Activated naive CD4-positive, alpha-beta T cell treated with anti-CD3 and anti-CD28 coated beads, Interleukin-2, amount 50 U/mL, for 16 hours (primary cell): ENCODE measurements at regions not wholly inside any gene's neighbourhood (a gene's known extent, or its start where the extent isn't known, plus 50 kb on each side); places are given as distances from the start of the nearest gene placed in this dataset.

Experiments used
- DNase-seq: peaks from one replicate; pipeline ENCODE4 v3.0.0-alpha.2; 2020

GRCh38 chr11:24225501-24225900 is 271.4 kb upstream of the LUZP2 start:
- no peak for DNase-seq

DNA sequence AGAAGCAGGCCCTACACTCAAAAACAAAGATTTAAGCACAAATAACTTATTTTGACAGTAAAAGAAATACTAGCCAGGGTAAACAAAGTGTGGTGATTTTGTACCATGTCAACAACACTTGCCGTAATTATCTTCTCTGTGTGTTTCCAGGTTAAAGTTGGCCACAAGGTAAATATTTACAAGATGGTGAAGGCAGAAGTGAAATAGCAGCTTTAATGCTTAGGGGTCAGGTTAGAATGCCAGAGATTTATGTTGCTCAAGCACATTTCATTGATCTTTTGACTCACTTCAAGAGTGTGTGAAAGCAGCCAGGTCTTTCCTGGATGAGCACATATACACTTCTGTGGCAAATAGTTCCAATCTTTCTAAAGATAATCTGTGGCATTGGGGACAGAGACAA is 270.2 kb upstream of the LUZP2 start:
- no peak for DNase-seq

GRCh38 chr11:24233041-24233440 is 263.8 kb upstream of the LUZP2 start:
- DNase-seq, result no peak

GRCh38 chr11:24234822-24235508 is 261.9 kb upstream of the LUZP2 start:
- no peak for DNase-seq

DNA sequence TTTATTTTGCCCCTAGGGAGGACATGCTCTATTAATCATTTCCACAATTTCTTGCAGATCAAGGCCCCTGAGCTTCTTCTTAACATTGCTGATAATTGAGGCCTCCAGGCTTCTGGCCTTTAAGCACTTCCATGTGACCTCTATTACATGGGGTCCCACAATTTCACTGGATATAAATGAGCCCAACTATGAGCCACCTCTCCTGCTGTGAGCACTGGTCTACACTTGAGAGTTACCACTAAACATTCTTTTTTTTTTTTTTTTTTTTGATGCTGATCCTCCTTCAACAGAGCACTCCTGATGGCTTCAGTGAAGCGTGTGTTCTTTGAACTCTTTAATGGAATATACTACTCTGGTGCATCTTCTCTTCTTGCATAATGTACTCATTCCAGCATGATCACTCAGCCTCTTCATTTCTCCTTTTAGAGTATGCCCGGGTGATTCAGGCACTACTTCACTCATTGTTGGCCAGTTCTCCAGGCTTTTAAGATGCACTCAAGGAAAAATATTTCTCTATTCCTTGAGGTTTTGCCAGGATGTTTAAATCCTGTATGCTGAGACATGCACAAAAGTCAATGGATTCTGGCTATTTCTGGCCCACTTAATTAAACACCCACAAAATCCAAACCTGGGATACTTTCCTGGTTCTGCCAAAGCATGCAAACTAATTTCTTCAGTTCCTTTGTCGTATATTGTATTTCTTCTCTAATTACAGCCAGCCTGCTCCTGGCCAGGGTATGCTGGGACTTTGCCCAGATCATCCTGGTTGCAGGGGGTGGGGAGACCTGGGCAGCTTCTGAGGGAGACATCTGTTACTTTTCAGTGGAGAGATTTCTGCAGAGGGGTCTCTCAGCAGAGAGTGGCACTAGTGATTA is 257.8 kb upstream of the LUZP2 start:
- DNase-seq, result no peak

- DNase-seq, result no peak
These were observed 256.9 kb upstream of the LUZP2 start for GRCh38 chr11:24239930-24240329.

DNA sequence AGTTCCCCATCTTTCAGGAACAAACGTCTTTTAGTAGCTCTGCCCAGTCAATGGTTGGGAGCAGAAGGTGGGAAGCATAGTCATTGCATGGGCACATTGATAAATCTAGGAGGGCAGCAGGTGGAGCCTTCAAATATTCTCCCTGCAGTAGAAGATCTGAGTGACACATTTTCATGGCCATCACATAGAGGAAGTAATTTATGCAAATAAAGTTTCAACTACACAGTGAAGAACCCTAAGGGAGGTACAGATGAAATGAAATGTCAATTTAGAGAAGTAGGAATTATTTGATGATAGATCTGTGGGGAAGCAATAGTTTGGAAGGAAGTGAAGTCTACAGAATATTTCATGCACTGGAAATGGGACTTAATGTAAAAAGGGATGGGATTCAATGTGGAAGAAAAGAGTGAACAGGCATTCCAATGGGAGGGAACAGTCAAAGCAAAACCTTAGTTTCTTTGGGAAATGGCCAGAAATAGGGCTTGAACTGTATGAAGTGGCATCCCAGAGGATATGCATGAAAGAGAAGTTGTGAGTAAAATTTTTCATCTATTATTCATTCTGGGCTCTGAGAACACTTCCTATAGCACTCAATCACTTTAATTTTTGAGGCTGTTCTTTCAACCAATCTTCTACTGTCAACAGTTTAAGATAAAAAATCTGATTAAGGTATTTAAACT is 256.2 kb upstream of the LUZP2 start:
- DNase-seq, result no peak

DNA sequence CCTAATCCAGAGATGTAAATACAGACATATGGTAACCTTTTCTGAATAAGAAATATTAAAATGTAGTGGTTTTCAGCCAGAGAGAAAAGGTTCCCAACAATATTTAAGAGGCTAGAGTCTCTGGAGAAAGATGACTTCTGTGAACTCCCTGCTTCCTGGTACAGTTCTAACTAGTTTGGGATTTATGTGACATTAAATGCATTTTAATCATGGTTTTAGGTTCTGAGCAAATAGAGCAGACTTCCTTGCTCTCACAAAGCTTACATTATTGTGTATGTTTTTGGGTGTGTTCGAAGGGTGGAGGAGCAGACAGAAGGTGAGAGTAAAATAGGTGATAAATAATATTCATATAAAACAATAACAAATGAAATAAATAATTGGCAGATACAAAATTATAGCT is 250.1 kb upstream of the LUZP2 start:
- no peak for DNase-seq

DNA sequence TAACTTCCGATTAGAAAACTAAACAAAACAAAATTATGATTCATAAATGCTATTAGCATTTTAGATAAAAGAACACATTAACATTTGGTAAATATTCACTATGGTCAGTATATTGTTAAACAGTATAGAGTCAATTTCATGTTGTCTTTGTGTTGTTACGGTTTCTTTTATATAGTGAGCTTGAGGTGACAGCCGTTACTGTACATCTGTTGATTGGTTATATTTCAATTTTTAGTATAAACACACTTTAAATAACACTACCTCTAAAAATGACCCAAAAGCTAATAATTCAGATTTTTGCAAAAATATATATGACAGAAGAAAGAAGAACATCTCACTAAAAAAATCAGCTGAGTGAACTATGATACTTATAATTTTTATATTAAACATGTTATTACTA is 249.0 kb upstream of the LUZP2 start:
- DNase-seq, result no peak

GRCh38 chr11:24249921-24250320 is 246.9 kb upstream of the LUZP2 start:
- no peak for DNase-seq

DNA sequence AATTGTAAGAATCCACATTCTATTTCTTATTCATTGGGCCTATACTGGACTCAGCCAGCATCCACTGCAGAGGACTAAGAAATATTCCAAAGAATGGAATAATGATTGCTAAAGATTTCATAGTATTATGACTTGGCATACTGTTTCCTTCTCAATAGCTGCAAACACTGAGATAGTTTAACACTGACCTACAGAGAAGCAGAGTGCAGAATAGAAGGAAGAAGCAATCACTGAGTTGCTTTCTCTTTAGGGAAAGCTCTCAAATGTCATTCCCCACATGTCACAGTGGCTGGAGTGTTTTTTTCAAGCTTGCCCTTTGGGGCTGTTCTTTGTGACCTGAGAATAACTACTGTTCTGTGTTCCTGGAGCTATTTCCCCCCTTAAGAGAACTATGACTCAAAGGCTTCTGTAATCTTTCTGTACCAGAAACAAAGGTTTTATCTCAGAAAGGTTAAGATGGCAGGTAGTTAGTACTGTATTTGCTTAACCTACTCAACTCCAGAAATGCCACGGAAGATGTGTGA is 243.6 kb upstream of the LUZP2 start:
- no peak for DNase-seq

GRCh38 chr11:24264868-24265267 is 232.0 kb upstream of the LUZP2 start:
- no peak for DNase-seq

- DNase-seq, result no peak
These were observed 229.8 kb upstream of the LUZP2 start for GRCh38 chr11:24267014-24267413.

DNA sequence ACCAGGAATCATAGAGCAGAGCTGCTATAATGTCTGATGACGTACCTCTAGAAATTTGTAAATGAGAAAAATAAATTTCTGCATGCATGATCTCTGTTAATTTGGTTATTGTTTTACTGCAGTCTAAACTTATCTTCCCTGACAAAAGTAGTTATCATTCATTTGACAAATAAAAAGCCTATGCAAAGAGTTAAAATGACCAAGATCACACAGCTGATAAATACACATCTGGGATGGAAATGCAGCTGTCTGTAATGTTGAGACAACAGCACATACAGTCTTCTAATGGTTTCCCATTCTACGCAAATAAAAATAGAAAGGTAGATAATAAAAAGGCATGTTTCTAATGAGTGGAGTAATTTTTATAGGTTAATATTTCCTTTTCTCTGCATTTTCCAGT is 225.1 kb upstream of the LUZP2 start:
- no peak for DNase-seq

DNA sequence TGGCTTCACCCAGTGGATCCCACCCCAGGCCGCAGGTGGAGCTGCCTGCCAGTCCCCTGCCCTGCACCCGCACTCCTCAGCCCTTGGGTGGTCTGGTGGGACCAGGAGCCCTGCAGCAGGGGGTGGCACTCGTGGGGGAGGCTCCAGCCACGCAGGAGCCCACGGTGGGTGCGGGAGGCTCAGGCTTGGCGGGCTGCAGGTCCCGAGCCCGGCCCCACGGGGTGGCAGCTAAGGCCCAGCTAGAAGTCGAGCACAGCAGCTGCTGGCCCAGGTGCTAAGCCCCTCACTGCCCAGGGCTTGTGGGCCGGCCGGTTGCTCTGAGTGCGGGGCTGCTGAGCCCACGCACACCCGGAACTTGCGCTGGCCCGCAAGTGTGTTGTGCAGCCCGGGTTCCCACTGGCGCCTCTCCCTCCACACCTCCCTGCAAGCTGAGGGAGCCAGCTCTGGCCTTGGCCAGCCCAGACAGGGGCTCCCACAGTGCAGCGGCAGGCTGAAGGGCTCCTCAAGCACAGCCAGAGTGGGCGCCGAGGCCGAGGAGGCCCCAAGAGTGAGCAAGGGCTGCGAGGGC is 222.6 kb upstream of the LUZP2 start:
- peak; percentile 10 for DNase-seq

- DNase-seq, result no peak
These were observed 210.6 kb upstream of the LUZP2 start for GRCh38 chr11:24286238-24286637.

DNA sequence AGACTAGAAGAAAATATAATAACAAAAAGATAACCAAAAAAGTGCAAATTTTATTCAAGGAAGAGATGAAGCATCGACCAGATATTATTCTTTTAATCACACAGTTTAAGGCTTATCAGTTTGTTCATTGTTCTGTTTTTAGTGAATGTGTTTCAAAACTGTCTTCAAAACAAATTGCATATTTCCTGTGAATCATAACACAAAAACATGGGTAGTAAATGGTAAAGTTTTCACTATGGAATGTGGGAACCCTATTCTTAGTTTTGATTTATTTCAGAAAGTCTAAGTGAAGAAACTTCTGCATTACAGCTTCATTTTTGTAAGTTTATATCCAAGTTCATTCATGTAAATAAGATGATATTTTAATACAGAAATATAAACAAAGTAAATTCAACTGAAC is 207.6 kb upstream of the LUZP2 start:
- no peak for DNase-seq

- no peak for DNase-seq
These were observed 202.9 kb upstream of the LUZP2 start for GRCh38 chr11:24293964-24294363.

DNA sequence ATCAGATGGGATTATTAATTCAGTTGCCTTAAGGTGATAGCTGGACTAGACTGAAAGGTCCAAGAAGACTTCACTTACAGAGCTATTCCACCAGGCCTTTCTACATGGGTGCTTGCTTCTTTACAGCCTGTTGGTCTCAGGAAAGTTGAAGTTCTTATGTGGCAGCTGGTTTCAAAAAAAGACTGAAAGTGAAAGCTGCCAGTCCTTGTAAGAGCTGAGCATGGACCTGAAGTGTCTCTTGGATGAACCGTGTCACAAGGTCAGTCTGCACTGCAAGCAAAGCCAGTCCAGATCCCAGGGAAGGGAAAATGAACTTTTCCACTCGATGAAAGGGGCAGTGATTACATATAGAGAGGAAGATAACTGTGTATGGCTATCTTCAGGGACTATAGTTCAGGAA is 201.5 kb upstream of the LUZP2 start:
- no peak for DNase-seq

- DNase-seq, result no peak
These were observed 199.4 kb upstream of the LUZP2 start for GRCh38 chr11:24297461-24297860.

DNA sequence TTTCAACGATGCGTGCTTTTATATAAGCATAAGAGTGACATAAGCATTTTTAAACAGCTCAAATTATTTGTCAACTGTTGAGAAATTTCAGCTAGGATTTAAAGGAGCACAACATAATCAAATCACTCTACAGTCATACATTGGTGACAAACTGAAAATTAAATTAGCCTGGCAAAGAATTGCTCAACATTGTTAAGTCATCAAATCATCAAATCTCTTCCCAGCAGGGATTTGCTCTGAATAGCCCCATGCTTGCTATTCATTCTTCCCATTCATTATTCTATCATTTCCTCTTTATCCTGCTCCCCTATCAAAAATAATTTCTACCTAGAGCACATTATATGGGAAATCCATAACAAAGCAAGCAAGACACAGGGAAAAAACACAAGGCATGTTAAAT is 198.7 kb upstream of the LUZP2 start:
- DNase-seq, result no peak

- no peak for DNase-seq
These were observed 184.9 kb upstream of the LUZP2 start for GRCh38 chr11:24311974-24312373.
